HG03342 (cell line): ENCODE measurements at regions not wholly inside any gene's neighbourhood (a gene's known extent, or its start where the extent isn't known, plus 50 kb on each side); places are given as distances from the start of the nearest gene placed in this dataset.
"Not testable (repeated sequence)": the region's sequence is repeated elsewhere in the genome, so short reads cannot be mapped to it uniquely, and the experiment has no call there.

ENCODE experiments used
- ATAC-seq: cut with Tn5 transposase; IDR thresholded peaks from one replicate; pipeline ENCODE4 v1.9.1; 2021; ENCODE audit warnings: mild to moderate bottlenecking, moderate library complexity; ENCODE audit not compliant: unreplicated experiment

- ATAC-seq = not testable (repeated sequence)
Observed at GRCh38 chr1:149274493-149274892, 171.1 kb upstream of the NBPF9 start.

- ATAC-seq = not testable (repeated sequence)
Observed at GRCh38 chr1:149275802-149276201, 172.5 kb upstream of the NBPF9 start.

GRCh38 chr1:149276496-149276895 lies 173.1 kb upstream of the NBPF9 start:
- ATAC-seq = not testable (repeated sequence)

GRCh38 chr1:149278156-149278555 lies 174.8 kb upstream of the NBPF9 start:
- ATAC-seq = not testable (repeated sequence)

DNA sequence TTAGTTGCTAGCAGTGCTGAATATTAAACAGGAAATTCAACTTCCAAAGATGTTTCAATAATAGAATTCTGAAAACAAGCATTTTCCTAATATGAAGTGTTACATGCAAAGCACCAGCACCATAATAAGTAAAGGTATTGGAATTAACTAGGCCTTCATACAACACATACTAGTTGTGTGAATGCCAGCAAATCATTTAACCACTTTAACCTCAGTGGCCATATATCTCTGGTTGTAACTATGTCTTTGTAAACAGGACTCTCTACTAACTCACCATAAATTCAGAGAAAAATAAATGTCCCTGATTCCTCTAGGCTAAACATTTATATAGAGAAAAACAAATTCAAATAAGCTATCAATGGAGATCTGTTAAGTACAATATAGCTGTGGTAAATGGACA lies 175.7 kb upstream of the NBPF9 start:
- not testable (repeated sequence) for ATAC-seq

DNA sequence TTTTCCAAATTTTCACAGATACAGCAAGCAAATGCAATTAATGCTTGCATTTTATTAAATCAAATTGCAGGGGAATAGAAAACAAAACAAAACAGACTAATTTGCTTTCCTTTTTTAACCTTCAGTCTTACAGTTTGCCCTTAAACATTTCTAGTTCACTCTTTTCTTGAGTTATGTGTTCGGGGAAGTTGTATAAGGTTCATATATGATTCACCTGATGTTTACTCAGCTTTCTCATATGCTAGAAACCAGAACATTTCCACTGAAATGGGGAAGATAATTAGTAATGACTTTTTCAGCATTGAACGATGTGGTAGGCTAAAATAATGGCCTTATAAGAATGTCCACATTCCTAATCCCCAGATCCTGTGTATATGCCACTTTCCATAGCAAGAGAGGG lies 176.2 kb upstream of the NBPF9 start:
- ATAC-seq = not testable (repeated sequence)

GRCh38 chr1:149284773-149285172 lies 181.4 kb upstream of the NBPF9 start:
- not testable (repeated sequence) for ATAC-seq

DNA sequence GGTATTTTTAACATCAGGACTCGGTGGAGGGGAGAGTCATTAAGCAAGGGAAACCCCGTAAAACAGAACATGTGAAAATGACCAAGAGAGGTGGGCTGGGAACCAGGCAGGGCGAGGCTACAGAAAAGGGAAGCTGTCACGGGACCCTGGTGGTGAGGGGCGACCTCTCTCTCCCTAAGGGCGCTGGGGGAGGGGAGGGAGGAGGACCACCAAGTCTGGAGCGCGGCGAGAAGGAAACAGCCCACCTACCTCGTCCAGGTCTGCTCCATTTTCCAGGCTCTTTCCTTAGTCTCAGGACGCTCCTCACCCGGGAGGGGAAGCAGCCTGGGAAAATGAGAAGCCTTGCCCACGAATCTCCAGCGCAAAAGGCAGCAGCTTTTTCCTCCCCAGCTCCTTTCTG lies 181.9 kb upstream of the NBPF9 start:
- not testable (repeated sequence) for ATAC-seq

DNA sequence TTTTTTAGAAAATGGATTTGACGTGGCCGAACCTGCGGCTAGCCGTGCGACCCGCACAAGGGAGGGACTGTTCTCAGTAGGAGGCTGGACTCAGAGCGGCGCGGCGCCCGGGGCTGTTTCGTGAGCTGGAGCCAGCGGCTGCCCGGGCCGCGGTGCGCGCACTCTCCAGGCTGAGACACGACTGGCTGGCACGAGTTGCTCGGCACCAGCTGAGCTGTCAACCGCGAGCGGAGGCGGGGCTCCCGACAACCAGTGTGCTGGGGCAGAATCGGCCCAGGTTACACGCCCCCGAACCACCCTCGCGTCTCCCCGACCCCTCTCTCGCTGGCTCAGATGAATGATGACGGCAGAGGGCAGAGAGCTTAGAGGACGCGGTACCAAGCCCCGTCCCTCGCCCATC lies 182.3 kb upstream of the NBPF9 start:
- ATAC-seq = not testable (repeated sequence)

GRCh38 chr1:149288580-149288979 lies 185.2 kb upstream of the NBPF9 start:
- ATAC-seq = not testable (repeated sequence)

DNA sequence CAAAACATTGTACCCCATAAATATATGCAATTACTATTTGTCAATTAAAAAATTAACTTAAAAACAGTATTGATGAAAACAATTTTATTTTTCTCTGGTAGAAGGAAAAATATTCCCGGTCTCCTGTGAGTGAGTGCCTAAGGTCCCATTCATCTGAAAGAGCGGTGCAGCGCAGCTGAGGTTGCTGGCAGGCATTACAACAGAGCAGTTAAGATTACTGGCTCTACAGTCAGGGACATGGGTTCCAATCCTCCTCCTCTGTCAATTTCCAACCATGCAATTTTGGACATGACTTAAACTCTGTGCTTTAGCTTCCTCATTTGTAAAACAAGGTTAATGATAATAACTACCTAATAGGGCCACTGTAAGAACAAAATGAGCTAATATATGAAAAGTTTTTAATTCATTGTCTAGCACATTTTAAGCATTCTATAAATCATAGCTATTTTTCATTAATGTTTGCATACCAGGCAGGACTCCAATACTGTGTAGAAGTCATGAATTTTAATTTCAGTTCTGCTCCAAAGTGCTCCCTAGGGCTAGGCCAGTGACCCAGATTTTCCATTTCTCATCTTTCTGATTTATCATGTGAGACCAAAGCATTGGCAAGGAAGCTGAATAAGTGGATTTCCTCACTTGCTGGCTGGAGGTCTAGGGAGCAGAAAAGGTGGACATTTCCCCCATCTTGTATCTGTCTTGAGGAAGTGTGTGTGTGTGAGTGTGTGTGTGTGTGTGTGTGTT lies 174.2 kb upstream of the NBPF19 start:
- ATAC-seq = not testable (repeated sequence)

DNA sequence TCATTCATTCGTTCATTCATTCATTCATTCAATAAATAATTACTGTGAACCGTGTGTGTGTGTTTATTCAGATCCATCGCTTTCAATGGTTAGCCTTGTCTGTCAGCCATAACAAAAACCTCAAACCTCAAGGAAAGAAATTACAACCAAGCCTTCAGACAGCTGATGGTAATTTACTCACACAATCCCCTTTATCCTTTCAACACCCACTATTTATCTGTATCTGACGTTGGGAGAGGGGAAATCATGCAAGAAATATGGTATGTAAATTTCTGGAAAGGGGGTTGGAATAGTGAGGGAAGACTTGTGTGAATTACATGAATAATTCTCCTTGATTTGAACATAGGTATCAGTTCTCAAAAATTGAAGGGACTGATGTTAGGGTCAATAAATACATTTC lies 173.6 kb upstream of the NBPF19 start:
- not testable (repeated sequence) for ATAC-seq

DNA sequence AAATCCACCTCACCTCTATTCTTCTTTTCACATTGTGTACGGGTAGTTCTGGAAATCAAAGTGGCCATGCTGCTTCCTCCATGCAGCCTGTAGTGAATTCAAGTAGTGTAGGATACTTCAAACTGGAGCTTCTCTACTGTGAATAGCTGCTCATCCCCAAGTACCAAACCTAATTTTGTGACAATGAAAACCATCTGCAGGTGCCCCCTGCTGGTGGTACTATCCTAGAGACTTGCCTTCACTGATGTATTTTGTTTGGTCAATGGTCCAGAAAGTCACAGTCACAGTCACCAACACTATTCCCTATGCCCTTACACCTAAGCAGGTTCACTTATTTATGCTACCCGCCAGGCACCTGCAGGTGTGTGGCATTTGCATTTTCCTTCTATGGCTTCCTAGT lies 170.0 kb upstream of the NBPF19 start:
- ATAC-seq = not testable (repeated sequence)

GRCh38 chr1:149307640-149308039 lies 167.2 kb upstream of the NBPF19 start:
- ATAC-seq = not testable (repeated sequence)

- not testable (repeated sequence) for ATAC-seq
Observed at GRCh38 chr1:149314921-149315320, 159.9 kb upstream of the NBPF19 start.

GRCh38 chr1:149320971-149321731 lies 153.7 kb upstream of the NBPF19 start:
- not testable (repeated sequence) for ATAC-seq

DNA sequence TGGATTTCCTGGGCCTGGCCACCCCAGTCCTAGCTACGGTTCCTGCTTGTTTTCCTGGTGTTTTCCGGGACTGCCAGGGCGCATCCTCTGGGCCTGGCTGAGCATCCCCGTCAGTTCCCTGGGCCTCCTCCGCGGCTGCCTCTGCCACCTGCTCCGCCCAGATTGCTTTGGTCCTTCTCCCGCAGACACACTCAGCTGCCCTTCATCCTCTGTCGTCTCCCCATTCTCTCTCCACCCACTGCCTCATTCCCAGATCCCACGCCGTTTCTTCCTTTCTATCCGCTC lies 153.2 kb upstream of the NBPF19 start:
- not testable (repeated sequence) for ATAC-seq

DNA sequence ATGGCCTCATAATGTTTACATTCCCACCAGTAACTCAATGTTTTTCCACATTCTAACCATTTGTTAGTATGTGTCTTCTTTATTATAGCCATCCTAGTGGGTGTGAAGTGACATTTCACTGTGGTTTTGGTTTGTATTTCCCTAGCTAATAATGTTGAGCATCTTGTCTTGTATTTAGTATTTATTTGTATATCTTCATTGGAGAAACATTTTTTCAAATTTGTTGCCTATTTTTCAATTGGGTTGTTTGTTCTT lies 144.8 kb upstream of the NBPF19 start:
- not testable (repeated sequence) for ATAC-seq

DNA sequence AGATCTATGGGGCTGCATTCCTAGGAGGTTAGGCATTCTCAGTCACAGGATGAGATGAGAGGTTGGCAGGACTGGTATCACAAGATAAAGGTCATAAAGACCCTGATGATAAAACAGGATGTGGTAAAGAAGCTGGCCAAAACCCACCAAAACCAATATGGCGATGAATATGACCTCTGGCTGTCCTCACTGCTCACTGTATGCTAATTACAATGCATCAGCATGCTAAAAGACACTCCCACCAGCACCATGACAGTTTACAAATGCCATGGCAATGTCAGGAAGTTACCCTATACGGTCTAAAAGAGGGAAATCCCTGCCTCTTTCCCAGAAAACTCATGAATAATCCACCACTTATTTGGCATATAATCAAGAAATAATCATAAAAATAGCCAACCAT lies 138.8 kb upstream of the NBPF19 start:
- not testable (repeated sequence) for ATAC-seq

DNA sequence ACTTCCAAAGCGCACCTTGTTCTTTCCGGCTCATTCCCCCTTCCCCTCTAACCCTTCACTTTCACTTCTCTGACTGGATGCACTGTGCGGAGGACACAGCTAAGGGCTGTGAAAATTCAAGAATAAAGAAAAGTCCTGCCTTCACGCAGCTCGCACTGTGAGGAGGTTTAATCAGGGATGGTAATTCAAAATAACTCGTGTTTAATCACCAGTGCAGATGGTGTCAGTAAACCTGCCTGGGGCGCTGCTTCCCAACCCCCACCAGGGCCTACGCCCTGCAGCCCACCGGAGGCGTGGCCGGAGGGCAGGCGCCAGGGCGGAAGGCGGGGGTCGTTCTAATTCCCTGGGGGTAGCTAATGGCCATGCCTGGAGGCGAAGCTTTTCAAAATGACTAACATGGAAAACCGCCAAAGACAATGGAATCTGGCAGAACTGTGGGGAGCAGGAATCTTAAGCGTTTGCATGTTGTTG lies 136.6 kb upstream of the NBPF19 start:
- ATAC-seq = not testable (repeated sequence)

DNA sequence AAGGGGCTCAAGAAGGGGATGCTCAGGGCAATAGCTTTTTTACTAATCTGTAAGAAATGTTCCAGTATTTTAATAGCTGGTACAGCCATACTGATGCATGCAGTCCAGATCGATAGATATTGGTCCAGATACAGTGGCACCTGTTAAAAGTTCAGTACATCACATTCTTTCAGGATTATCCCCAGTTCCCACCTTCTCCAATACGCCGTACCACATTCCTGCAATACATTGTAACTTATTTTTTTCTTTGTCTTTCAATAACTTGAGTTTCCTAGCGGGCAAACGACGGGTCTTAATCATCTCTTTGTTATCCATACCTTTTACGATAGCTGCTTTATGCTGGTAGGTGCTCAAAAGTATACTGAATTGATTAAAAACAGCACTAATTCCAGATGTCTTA lies 136.1 kb upstream of the NBPF19 start:
- not testable (repeated sequence) for ATAC-seq

GRCh38 chr1:149349448-149349847 lies 125.4 kb upstream of the NBPF19 start:
- ATAC-seq = not testable (repeated sequence)
